Astrocyte of the spinal cord (primary cell): ENCODE measurements at regions not wholly inside any gene's neighbourhood (a gene's known extent, or its start where the extent isn't known, plus 50 kb on each side); places are given as distances from the start of the nearest gene placed in this dataset.
"Not testable (repeated sequence)": the region's sequence is repeated elsewhere in the genome, so short reads cannot be mapped to it uniquely, and the experiment has no call there.

Experiments
- DNase-seq: peaks from one replicate; pipeline ENCODE4 v3.0.0; 2011; ENCODE audit warnings: low read depth, low spot score
- H3K4me3 ChIP-seq: 2 replicates; pipeline ENCODE4 v1.5.1; 2011; ENCODE audit warnings: low read depth, mild to moderate bottlenecking, low read length, moderate library complexity
- in situ Hi-C: cut with HindIII; loops from 2 replicates; pipeline ENCODE4 v1.10.0; 2017; ENCODE audit warnings: low sequenced_read_pairs
- TF ChIP-seq, protein P1 (sequence below): IDR thresholded peaks from 2 replicates; pipeline ENCODE4 v1.5.1; 2012; ENCODE audit warnings: low read depth, mild to moderate bottlenecking, low read length, inconsistent platforms

- TF ChIP-seq, protein P1, sequence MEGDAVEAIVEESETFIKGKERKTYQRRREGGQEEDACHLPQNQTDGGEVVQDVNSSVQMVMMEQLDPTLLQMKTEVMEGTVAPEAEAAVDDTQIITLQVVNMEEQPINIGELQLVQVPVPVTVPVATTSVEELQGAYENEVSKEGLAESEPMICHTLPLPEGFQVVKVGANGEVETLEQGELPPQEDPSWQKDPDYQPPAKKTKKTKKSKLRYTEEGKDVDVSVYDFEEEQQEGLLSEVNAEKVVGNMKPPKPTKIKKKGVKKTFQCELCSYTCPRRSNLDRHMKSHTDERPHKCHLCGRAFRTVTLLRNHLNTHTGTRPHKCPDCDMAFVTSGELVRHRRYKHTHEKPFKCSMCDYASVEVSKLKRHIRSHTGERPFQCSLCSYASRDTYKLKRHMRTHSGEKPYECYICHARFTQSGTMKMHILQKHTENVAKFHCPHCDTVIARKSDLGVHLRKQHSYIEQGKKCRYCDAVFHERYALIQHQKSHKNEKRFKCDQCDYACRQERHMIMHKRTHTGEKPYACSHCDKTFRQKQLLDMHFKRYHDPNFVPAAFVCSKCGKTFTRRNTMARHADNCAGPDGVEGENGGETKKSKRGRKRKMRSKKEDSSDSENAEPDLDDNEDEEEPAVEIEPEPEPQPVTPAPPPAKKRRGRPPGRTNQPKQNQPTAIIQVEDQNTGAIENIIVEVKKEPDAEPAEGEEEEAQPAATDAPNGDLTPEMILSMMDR: no peak
- in situ Hi-C loops: no loop called here
- H3K4me3 ChIP-seq: no peak overlapping the region
- DNase-seq: peak; percentile 46
These were observed 209.6 kb downstream of the TFAP2B start for GRCh38 chr6:51028276-51028675.

DNA sequence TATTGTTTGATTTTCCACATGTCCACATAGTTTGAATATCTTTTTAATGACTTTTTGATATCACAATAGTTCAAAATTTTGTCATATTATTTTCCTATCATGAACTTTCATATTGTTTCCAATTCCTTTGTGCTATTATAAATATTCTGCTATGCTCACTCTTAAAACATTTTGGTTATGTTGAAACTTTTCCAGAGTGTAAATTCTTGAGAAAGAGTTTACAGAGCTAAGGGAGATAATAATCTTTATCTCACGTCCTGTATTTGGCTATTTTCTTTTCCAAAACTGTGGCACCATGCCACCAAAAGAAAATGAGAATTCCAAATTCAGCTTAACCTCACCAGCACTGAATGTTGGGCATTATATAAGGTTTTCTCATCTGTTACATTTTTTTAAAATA is 210.9 kb downstream of the TFAP2B start:
- in situ Hi-C loops: no loop called here
- H3K4me3 ChIP-seq: no peak overlapping the region
- DNase-seq: no peak
- TF ChIP-seq, protein P1: no peak

GRCh38 chr6:51045548-51045947 is 226.9 kb downstream of the TFAP2B start:
- in situ Hi-C loops: no loop called here
- TF ChIP-seq, protein P1: no peak
- H3K4me3 ChIP-seq: no peak overlapping the region
- DNase-seq: no peak

- TF ChIP-seq, protein P1: no peak
- DNase-seq: no peak
- H3K4me3 ChIP-seq: no peak overlapping the region
- in situ Hi-C loops: no loop called here
These were observed 230.8 kb downstream of the TFAP2B start for GRCh38 chr6:51049288-51049982.

- H3K4me3 ChIP-seq: no peak overlapping the region
- TF ChIP-seq, protein P1: no peak
- in situ Hi-C loops: no loop called here
- peak; percentile 36 for DNase-seq
These were observed 231.6 kb downstream of the TFAP2B start for GRCh38 chr6:51049983-51050877.

DNA sequence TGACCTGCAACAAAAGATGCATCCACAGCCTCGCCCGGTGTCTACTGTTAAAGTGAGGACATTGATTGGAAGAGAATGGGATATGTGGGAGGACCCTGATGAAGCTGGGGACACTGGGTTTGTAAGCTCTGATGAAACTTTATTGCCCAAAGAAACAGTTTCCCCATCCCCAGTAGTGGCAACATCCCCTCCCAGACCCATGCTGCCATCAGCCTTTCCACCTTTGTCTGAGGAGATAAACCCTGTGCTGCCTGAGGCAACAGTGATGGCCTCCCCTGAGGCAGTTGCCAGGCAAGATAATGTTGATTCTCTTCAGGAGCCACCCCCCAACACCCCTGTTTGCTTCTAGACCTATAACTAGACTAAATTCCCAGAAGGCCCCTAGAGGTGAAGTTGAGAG is 234.0 kb downstream of the TFAP2B start:
- H3K4me3 ChIP-seq, DNase-seq, in situ Hi-C loops: not testable (repeated sequence)

DNA sequence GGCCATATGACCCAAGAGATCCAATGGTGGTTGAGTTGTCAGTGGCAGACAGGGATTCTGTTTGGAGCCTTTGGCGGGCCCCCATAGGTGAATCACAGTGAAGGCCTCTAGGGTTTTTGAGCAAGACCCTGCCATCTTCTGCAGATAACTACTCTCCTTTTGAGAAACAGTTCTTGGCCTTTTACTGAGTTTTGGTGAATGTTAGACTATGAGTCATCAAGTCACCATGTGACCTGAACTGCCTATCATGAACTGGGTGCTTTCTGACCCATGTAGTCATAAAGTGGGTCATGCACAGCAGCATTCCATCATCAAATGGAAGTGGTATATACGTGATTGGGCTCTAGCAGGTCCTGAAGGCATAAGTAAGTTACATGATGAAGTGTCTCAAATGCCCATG is 236.6 kb downstream of the TFAP2B start:
- H3K4me3 ChIP-seq, DNase-seq, in situ Hi-C loops: not testable (repeated sequence)
